ENCODE measurements at regions not wholly inside any gene's neighbourhood (a gene's known extent, or its start where the extent isn't known, plus 50 kb on each side); places are given as distances from the start of the nearest gene placed in this dataset.

DNA sequence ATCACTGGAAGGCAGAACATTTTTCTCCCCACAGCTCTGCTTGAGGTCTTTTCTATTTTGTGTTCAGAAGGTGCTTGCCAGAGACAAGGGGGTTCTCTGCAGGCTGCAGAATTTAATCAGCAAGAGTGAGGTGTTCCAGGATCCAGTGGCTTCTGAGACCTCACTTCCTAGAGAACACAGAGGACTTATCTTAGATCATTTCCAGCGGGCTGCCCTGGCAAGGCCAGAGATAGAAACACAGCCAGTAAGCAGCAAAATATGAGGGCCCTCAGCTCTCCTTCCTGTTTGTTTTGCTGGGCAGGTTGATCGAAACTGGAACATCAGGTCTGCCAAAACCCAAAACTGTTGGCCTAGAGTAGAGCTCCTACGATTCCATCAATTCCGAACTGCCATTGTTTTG is 187.3 kb downstream of the DIRAS2 start:
- TF ChIP-seq CTCF (optimal IDR thresholded peaks at IDR 0.05 in 1 of 3, IDR thresholded peaks at IDR 0.05 in 1 of 3, conservative IDR thresholded peaks at IDR 0.05 in 1 of 3; ENCODE audit: extremely low read depth in 1 of 3, insufficient read depth in 2 of 3, low read length in 3 of 3) (no peak), EZH2 (IDR thresholded peaks at IDR 0.05; ENCODE audit: low read length) (no peak)

Measured in keratinocyte (primary cell).